IPS-18c (cell line): ENCODE measurements at regions not wholly inside any gene's neighbourhood (a gene's known extent, or its start where the extent isn't known, plus 50 kb on each side); places are given as distances from the start of the nearest gene placed in this dataset.

ENCODE experiments used
- H3K4me3 ChIP-seq: 2 replicates; pipeline ENCODE4 v1.7.0; 2013; ENCODE audit warnings: low read depth, mild to moderate bottlenecking, low read length, moderate library complexity; ENCODE audit not compliant: insufficient read depth
- H3K9me3 ChIP-seq: one replicate; pipeline ENCODE4 v1.6.1; 2013; ENCODE audit warnings: mild to moderate bottlenecking, low read length, moderate library complexity; ENCODE audit not compliant: control insufficient read depth, insufficient read depth

DNA sequence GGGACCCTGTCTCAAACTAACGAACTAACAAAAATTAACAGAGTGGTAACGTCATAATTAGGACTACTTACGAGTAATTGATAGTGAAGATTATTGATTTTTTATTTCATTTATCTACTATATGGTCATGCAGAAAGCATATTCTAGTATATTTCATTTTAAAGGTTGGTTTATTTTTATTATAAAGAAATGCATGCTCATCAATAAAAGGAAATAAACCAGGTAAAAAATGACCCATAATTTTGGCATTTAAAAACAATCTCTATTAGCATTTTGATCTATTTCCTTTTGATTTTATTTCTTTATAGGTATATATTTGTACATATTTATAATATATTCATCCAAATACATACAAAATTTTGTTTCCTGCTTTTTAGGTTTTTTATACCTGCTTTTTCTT, 401.4 kb upstream of the ID4 start:
- H3K9me3 ChIP-seq = no peaks in the 10 kb centered on the region
- no peak overlapping the region for H3K4me3 ChIP-seq

DNA sequence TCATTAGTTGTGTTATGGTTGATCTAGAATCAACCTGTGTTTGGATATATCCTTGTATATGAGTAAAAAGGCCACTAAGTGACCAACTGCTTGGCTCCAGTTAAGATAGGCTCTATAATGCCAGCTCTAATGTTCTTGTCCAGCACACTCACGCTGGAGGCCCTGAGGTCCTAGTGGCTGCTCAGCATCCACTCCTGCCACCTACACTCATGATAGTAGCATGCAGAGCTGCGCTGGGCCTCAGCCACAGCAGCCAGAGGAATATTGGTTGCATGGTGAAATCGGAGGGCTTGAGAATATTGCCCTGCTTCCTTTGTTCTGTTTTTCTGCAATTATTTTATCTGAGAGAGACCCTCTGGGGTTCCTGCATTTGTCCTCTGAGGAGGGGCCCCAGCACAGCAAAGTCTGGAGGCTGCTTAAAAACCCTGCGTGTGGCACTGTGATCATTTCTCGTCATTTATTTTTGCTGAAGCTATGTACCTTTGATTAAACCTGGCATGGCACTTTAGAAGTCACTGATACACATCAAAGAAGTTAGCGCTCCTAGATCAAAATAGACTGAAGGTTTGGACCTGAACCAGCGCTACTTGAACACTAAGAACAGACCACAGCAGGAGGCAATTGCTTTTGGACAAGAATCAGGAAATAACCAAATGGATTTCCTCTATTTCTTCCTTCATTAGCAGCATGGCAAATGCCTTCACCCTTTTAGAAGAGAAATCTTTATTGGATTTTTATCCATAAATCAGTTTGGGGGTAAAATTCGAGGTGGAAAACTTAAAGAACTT, 398.4 kb upstream of the ID4 start:
- H3K4me3 ChIP-seq = no peak overlapping the region
- no peaks in the 10 kb centered on the region for H3K9me3 ChIP-seq

DNA sequence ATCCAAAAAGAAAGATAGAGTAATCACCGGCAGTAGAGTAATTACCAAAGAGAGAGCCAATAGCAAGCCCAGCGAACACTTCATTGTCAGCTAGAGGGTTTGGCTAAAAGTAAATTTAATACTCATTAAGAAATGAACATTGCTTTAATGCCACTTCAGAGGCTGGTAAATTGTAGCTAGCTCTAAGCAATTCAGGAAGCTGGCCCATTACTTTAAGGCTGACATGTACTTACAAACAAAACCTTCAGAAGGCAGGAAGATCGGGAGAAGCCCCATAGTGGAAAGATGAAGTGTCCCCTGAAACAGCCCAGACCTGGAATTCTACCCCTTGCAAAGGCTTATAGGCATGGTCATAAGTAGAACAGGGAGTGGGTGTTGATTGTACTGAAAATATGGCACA, 396.6 kb upstream of the ID4 start:
- no peaks in the 10 kb centered on the region for H3K9me3 ChIP-seq
- no peak overlapping the region for H3K4me3 ChIP-seq

DNA sequence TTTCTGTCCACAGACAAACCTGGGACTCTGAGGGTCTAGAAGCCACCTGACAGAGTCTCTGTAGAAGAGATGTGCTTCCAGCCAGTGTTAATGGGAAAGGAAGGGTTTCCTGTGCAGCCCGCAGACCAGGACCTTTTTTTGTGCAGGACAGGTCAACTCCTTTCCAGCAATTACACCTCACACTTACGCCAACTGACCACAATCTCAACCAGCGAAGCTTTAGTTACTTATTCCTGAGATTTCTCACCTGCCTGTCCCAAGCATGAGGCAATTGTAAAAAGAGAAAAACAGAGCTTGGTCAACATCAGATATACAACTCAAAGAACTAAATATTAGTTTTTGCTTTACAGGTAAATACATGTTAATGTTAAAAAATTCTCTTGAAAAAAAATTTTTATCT, 393.8 kb upstream of the ID4 start:
- Histone ChIP-seq H3K4me3 (no peak overlapping the region), H3K9me3 (no peaks in the 10 kb centered on the region)

DNA sequence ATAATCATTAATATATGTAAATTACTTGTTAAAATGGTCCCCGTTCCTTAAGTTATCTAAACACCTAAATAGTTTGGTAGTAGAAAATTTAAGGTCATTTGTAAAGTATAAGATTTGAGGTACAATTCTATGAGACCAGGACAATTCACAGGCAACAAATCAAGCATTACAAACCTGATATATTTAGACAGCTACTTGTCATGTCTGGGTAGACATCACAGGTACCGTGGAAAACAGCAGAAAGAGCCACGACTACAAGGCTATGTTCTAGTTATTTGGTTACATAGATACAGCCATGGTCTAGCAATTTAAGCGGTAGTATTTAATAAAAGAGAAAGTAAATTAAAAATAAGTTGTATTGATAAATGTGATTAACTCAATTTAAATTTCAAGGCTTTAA, 393.1 kb upstream of the ID4 start:
- Histone ChIP-seq H3K9me3 (no peaks in the 10 kb centered on the region), H3K4me3 (no peak overlapping the region)

DNA sequence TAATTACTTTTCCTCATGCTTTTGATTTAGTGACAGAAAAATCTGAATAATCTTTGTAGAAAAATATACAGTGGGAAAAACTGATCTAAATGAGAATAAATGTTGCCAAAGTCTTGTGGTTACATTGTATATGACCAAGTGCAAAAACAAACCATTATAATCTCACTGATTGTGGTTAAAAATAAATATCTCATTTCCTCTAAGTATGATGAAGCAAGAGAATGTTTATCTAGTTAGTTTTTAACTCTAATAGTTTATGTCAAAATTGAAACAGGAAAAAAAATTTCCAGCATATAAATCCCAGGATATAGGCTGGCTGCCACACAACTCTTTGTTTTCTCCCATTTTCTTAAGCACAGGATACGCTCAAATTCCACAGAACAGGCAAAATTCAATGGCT, 392.7 kb upstream of the ID4 start:
- H3K4me3 ChIP-seq = no peak overlapping the region
- no peaks in the 10 kb centered on the region for H3K9me3 ChIP-seq

DNA sequence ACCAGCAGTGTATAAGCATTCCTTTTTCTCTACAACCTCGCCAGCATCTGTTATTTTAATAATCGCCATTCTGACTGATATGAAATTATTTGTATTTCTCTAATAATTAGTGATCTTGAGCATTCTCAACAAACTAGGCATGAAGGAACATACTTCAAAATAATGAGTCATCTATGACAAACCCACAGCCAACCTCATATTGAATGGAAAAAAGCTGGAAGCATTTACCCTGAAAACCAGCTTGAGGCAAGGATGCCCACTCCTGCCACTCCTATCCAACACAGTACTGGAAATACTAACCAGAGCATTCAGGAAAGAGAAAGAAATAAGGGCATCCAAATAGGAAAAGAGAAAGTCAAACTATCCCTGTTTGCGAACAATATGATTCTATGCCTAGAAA, 390.6 kb upstream of the ID4 start:
- Histone ChIP-seq H3K4me3 (no peak overlapping the region), H3K9me3 (no peaks in the 10 kb centered on the region)

DNA sequence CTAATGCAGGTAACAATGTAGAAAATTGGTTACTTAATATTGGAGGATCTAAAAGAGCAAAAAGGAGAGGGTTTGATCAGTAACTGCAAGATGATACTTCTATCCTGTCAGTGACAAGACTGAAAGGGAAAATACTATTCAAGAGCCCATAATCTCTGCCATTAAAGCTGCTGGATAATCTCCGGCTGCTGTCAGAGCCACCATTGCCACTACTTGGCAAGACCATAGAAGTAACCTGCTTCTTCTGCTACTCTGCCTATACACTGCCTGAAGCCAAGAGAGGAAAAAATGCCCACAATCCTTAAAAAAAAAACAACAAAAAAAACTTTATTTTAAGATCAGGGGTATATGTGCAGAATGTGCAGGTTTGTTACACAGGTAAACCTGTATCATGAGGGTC, 386.5 kb upstream of the ID4 start:
- no peak overlapping the region for H3K4me3 ChIP-seq

DNA sequence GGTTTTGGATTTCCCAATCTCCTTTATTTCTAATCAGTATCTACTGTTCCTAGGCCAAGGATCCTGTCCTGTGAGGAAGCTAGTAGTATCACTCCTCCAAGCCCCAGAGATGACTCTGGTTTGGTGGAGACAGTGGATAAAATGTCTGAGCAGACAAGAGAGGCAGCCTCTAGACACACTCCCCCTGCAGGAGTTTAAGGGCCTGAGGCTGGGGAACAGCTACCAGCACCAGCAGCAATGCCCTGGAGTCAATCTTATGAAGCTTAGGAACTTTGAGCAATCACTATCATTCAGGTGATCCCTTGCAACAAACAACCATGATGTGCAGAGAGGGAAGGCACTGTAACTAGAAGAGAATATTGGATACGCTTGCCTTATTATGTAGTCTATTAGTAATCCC, 384.7 kb upstream of the ID4 start:
- Histone ChIP-seq H3K9me3 (no peaks in the 10 kb centered on the region), H3K4me3 (no peak overlapping the region)

More for the DNA sequence above, 386.5 kb upstream of the ID4 start:
- no peaks in the 10 kb centered on the region for H3K9me3 ChIP-seq

DNA sequence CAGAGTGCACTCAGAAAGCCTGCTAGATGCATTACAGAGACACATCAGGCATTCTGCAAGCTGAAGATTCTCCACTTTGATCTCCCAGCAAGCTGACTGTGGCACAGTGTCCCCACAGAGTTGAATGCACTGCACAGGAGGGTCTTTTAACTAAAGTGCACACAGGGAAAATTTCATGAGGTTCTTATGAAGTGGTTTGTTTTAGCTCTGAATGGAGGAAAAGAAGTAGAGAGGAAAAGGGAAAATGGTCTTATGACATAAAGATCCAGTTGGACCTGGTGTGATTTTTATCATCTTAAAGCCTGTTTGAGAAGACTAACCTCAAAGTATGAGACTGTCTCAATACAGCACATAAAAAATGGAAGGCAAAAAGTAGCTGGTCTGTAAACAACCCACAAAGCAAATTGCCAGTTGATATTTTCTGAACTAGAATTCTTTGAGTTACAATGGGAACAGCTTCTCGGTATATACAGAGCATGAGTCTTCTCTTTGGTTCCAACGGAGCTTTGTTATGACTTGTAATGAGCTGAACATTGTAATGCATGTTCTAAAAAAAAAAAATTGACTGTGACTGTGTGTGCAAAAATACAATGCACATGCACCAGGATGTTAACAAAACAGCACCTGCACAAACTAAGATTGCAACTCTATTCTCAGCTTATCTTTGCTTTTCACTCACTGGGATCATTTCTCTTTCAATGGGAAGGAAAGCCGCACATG, 383.0 kb upstream of the ID4 start:
- Histone ChIP-seq H3K9me3 (no peaks in the 10 kb centered on the region), H3K4me3 (no peak overlapping the region)

DNA sequence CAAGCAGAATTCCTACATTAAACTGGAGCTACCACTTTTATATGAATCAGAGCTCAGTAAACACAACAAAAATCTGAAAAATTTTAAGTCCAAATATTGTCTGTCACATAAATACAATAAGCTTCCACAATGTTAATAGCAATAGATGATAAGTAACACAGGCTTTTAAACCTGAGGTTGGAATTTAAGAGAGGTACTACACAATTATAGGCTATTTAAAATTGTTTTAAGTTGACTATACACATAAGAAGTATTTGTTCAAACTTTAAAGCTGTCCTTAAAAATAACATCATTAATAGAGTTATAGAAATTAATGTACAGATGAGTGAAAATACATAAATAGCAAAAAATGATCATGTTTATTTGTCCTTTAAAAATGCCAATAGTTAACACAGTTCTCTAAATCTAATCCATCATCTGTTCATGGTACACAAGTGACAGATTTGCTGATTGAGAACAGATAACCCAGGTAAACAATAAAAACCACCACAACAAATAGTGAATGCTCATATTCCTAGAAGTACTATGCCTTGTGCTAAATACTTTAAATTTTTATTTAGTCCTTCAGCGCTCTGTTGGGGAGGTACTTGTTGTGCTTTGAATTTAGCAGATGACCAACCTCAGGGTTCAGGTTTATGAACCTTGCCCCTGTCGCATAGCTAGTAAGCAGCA, 382.3 kb upstream of the ID4 start:
- Histone ChIP-seq H3K4me3 (no peak overlapping the region), H3K9me3 (no peaks in the 10 kb centered on the region)

DNA sequence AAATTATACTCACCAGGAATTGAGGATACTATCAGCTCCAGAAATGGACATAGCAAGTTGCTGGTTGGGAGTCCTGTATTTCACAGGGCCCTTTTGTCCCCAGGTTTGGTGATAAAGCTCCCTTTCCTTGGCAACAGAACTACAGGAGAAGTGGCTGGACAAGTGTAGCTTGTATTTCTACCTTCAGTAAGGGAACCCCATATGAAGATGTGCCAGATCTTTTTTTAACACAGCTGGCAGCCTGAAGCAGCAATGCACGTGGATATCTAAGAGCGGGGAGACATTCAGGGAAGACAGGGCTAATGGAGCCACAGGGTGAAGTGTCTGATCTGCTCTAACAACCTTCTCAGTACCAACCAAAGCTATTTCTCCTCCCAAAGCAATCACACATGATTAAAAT, 373.9 kb upstream of the ID4 start:
- Histone ChIP-seq H3K9me3 (no peaks in the 10 kb centered on the region), H3K4me3 (no peak overlapping the region)

DNA sequence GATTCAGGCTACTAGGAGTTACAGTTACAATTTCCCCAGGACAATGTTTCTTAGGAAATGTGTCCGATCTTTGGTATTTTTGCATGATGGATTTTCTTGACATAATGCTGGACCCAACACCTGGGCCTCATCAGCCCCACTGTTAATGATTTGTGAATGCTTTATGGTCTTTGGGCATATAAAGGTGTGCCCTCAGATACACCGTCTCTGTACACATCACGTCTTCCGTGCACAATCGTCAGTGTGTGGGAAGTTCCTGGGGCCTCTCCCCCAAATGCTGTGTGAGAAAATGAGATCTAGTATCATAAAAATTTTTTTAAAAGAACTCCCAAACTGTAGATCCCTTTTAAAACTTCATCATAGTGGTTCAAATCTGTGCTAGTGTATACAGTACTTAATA, 373.2 kb upstream of the ID4 start:
- H3K9me3 ChIP-seq = no peaks in the 10 kb centered on the region

DNA sequence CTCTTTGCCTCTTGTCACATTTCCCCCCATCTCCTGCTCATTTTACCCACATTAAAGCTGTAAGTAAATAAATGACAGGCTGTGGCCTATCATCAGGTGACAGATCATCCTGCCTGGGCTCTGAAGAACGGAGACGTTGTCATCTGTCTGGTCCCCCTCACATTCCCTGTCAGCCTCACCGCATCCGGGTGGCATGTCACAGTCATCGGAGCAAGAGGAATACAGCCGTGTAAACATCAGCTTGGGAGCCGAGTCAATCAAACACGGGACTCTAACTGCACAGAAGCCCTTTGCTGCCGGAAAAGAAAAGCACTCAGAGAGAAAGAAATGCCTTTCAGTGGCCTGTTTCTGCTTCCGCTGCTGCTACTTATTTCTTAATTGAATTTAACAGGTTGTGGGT, 371.9 kb upstream of the ID4 start:
- H3K4me3 ChIP-seq = no peak overlapping the region
- no peaks in the 10 kb centered on the region for H3K9me3 ChIP-seq

More for the DNA sequence above, 373.2 kb upstream of the ID4 start:
- no peak overlapping the region for H3K4me3 ChIP-seq

DNA sequence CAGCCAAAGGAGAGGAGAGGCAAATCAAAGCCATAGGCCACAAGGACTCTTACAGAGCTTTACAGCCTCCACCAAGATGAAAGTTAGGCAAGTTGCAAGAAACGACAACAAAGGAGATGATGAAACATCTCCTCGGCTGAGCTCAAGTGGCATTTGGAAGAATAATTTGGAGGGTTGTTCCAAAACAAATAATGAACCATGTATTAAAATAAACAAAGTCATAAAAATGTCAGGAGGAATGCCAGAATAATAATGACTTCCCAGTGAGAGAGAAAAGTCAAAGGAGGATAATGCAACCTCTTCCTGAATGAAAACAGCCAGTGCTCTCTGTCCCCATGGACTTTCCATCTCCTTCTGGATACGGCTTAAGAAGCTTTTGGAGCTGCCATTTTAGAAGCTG, 371.4 kb upstream of the ID4 start:
- H3K4me3 ChIP-seq = no peak overlapping the region
- H3K9me3 ChIP-seq = no peaks in the 10 kb centered on the region

DNA sequence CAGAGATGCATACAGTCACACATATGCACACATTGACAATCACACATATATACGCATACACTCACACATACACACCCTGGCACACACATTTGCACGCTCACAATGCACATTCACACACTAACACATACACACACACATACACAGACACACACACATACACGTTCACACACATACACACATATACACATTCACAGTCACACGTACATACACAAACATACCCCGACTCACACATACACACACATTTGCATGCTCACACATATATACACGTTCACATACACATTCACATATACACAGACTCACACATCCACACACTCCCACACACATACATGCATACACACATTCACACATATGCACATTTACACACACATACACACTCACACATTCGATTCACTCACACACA, 366.8 kb upstream of the ID4 start:
- H3K4me3 ChIP-seq = no peak overlapping the region
- no peaks in the 10 kb centered on the region for H3K9me3 ChIP-seq

DNA sequence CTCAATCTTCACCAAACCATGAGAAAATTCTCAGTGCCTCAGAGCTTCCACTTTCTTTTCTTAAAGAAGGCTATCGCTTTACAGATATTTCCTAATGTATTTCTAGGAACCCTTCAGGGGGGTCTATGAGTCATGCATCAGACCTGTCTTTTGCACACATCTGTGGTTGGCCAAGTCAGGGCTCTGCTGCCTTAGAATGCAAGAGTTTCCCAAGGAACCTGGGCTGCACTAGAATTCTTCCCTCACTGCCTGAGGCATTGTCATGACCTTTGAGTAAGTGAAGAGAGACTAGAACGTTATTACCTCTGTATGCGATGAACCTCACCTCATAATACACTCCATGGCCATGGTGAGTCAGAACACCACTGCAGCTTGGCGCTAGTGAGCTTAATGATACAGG, 365.0 kb upstream of the ID4 start:
- Histone ChIP-seq H3K4me3 (no peak overlapping the region), H3K9me3 (peaks cover 6% of the 10 kb centered on the region)

DNA sequence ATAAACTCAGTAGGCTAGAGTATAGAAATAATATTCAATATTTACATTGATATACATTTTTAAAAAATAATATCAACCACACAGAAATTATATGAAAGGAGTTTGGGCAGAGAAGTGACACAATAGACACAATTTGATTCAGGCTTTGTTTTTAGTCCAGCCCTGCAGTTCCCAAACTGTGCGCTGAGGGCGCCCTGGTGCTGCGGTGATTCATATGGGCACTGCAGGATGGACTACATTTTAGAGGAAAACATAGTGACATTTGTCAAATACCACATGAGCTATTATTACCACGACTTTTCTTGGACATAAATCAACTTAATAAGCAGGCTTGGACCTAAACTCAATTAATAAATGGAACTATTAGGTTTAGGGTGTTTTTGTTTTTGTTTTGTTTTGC, 364.3 kb upstream of the ID4 start:
- no peak overlapping the region for H3K4me3 ChIP-seq
- H3K9me3 ChIP-seq = peaks cover 6% of the 10 kb centered on the region
